Astrocyte of the cerebellum (primary cell): ENCODE measurements at regions not wholly inside any gene's neighbourhood (a gene's known extent, or its start where the extent isn't known, plus 50 kb on each side); places are given as distances from the start of the nearest gene placed in this dataset.

Experiments used
- DNase-seq: peaks from one replicate; pipeline ENCODE4 v3.0.0-alpha.2; 2011; ENCODE audit warnings: low read depth
- H3K4me3 ChIP-seq: 2 replicates; pipeline ENCODE4 v1.5.1; 2011; ENCODE audit warnings: mild to moderate bottlenecking, low read depth, low read length, moderate library complexity
- CTCF ChIP-seq: IDR thresholded peaks from 2 replicates; pipeline ENCODE4 v1.5.1; 2012; ENCODE audit warnings: low read length, low read depth, moderate library complexity, mild to moderate bottlenecking; ENCODE audit errors: missing control alignments
- in situ Hi-C: cut with HindIII; loops from 2 replicates; pipeline ENCODE4 v1.10.0; 2017; ENCODE audit warnings: low sequenced_read_pairs

- in situ Hi-C loops: no loop called here
- no peak overlapping the region for H3K4me3 ChIP-seq
- no peak for TF ChIP-seq CTCF
- no peak for DNase-seq
These were observed 68.9 kb downstream of the FSCB start for GRCh38 chr14:44438221-44438620.

- in situ Hi-C loops: no loop called here
- no peak for TF ChIP-seq CTCF
- DNase-seq: no peak
- no peak overlapping the region for H3K4me3 ChIP-seq
These were observed 70.6 kb downstream of the FSCB start for GRCh38 chr14:44436458-44436857.

GRCh38 chr14:44428231-44428945 lies 78.7 kb downstream of the FSCB start:
- no peak overlapping the region for H3K4me3 ChIP-seq
- no peak for TF ChIP-seq CTCF
- DNase-seq: no peak
- in situ Hi-C loops: no loop called here

GRCh38 chr14:44422699-44423098 lies 84.4 kb downstream of the FSCB start:
- no peak for DNase-seq
- in situ Hi-C loops: no loop called here
- no peak for TF ChIP-seq CTCF
- H3K4me3 ChIP-seq: no peak overlapping the region

- DNase-seq: no peak
- no peak for TF ChIP-seq CTCF
- in situ Hi-C loops: no loop called here
- no peak overlapping the region for H3K4me3 ChIP-seq
These were observed 86.9 kb downstream of the FSCB start for GRCh38 chr14:44420226-44420625.

GRCh38 chr14:44418856-44419255 lies 88.2 kb downstream of the FSCB start:
- in situ Hi-C loops: no loop called here
- TF ChIP-seq CTCF: no peak
- DNase-seq: no peak
- H3K4me3 ChIP-seq: no peak overlapping the region

GRCh38 chr14:44417809-44418208 lies 89.3 kb downstream of the FSCB start:
- DNase-seq: no peak
- no peak overlapping the region for H3K4me3 ChIP-seq
- TF ChIP-seq CTCF: no peak
- in situ Hi-C loops: no loop called here
